ENCODE measurements at regions not wholly inside any gene's neighbourhood (a gene's known extent, or its start where the extent isn't known, plus 50 kb on each side); places are given as distances from the start of the nearest gene placed in this dataset.

DNA sequence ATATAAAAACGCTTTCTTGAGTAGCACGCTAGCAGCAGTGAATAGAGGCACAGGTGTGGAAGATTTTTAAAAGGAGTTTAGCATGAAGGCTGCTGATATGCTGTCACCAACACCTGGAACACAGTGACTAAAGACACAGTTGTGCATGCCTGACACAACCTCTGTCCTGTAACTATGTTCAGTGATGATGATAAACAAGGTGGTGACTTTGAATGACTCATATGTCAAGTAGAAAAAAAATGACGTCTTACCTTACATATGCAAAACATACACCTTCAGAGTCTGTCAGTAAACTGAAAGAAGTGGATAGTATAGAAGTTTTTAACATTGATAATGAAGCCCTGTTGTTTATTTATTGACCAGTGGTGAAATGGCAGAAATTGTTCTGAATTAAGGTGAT lies 66.2 kb upstream of the ADCY2 start:
- no peak for DNase-seq (ENCODE audit: low read depth, low spot score)
- Histone ChIP-seq H3K27me3 (ENCODE audit: insufficient read depth, insufficient read length) (no peaks in the 10 kb centered on the region), H3K4me3 (ENCODE audit: insufficient read length, low read depth) (no peak overlapping the region), H3K9ac (ENCODE audit: insufficient read length, low read depth) (no peak overlapping the region), H3K9me3 (ENCODE audit: insufficient read depth, low read length) (no peaks in the 10 kb centered on the region), H3K4me1 (ENCODE audit: insufficient read depth, insufficient read length) (no peaks in the 10 kb centered on the region), H3K36me3 (ENCODE audit: insufficient read depth, insufficient read length, low read length) (no peaks in the 10 kb centered on the region)
- TF ChIP-seq ZNF274 (IDR thresholded peaks at IDR 0.05; ENCODE audit: low read depth, low read length) (no peak), YY1 (IDR thresholded peaks at IDR 0.05; ENCODE audit: insufficient read depth, insufficient read length) (no peak), SUZ12 (IDR thresholded peaks at IDR 0.05; ENCODE audit: extremely low read depth, insufficient read depth, insufficient read length) (no peak)

DNA sequence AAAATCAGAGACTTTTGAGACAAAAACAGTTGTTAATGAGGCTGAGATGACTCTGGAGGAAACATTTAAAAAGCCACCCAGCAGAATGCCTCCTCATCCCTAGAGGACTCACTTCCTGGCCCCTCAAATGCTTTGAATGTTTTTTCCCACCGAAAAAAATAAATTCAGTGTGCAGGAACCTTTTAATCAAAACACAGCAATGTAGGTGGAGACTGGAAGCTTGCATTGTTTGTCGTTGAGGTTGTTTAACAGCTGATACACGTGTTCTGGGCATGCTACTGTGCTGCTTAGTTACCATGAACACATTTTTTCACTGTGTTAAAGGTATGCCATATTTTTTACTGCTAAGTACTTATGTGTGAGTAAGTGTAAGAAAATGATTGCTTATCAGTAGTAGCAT lies 65.7 kb upstream of the ADCY2 start:
- no peak overlapping the region for H3K9ac ChIP-seq (ENCODE audit: insufficient read length, low read depth)
- H3K9me3 ChIP-seq (ENCODE audit: insufficient read depth, low read length), result peaks cover 5% of the 10 kb centered on the region; the same call in 1 of the 2 replicates
- TF ChIP-seq ZNF274 (IDR thresholded peaks at IDR 0.05; ENCODE audit: low read depth, low read length), result no peak
- no peak for TF ChIP-seq YY1 (IDR thresholded peaks at IDR 0.05; ENCODE audit: insufficient read depth, insufficient read length)
- H3K36me3 ChIP-seq (ENCODE audit: insufficient read depth, insufficient read length, low read length), result no peaks in the 10 kb centered on the region
- no peak for DNase-seq (ENCODE audit: low read depth, low spot score)
- no peaks in the 10 kb centered on the region for H3K27me3 ChIP-seq (ENCODE audit: insufficient read depth, insufficient read length)
- no peak overlapping the region for H3K4me3 ChIP-seq (ENCODE audit: insufficient read length, low read depth)
- no peaks in the 10 kb centered on the region for H3K4me1 ChIP-seq (ENCODE audit: insufficient read depth, insufficient read length)

DNA sequence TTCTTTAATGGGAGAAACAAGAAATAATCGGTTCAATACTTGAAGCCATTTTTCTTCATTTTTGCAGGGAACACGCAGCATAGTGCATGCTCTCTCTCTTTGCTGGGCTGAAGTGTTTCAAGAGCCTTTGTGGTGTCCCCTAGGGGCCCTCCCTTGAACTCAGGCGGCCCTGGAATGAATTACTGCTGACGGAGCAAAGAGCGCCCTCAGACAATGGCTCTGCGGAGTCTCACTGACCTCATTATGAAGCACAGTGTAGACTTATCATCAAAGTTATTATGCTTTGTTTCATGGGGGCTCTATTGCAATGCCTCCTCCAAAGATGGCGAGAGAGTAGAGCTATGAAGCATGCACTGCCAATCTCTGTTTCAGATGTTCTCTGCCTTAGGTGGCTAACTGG lies 64.8 kb upstream of the ADCY2 start:
- H3K9me3 ChIP-seq (ENCODE audit: insufficient read depth, low read length), result peaks cover 9% of the 10 kb centered on the region; the same call in 1 of the 2 replicates
- H3K9ac ChIP-seq (ENCODE audit: insufficient read length, low read depth), result no peak overlapping the region
- H3K4me1 ChIP-seq (ENCODE audit: insufficient read depth, insufficient read length), result no peaks in the 10 kb centered on the region
- H3K27me3 ChIP-seq (ENCODE audit: insufficient read depth, insufficient read length), result no peaks in the 10 kb centered on the region
- TF ChIP-seq YY1 (IDR thresholded peaks at IDR 0.05; ENCODE audit: insufficient read depth, insufficient read length), result no peak
- TF ChIP-seq SUZ12 (IDR thresholded peaks at IDR 0.05; ENCODE audit: extremely low read depth, insufficient read depth, insufficient read length), result no peak
- TF ChIP-seq ZNF274 (IDR thresholded peaks at IDR 0.05; ENCODE audit: low read depth, low read length), result no peak
- no peaks in the 10 kb centered on the region for H3K36me3 ChIP-seq (ENCODE audit: insufficient read depth, insufficient read length, low read length)
- DNase-seq (ENCODE audit: low read depth, low spot score), result no peak
- H3K4me3 ChIP-seq (ENCODE audit: insufficient read length, low read depth), result no peak overlapping the region
